RWPE2 (cell line): ENCODE measurements at regions not wholly inside any gene's neighbourhood (a gene's known extent, or its start where the extent isn't known, plus 50 kb on each side); places are given as distances from the start of the nearest gene placed in this dataset.
A peak's percentile ranks its signal among the peaks of the same experiment; 100 is the strongest.
"Not testable (repeated sequence)": the region's sequence is repeated elsewhere in the genome, so short reads cannot be mapped to it uniquely, and the experiment has no call there.

ENCODE experiments used
- ATAC-seq: fragments of 200-7000 bp; cut with Tn5 transposase; 3 replicates; pipeline ENCODE4 v1.9.1; 2021; ENCODE audit warnings: low read depth
- DNase-seq: peaks from one replicate; pipeline ENCODE4 v3.0.0-alpha.2; 2020; ENCODE audit warnings: low spot score
- H3K27ac ChIP-seq: fragments of 450-650 bp; 2 replicates; pipeline ENCODE4 v1.5.1; 2017; ENCODE audit warnings: mild to moderate bottlenecking; ENCODE audit not compliant: poor library complexity, severe bottlenecking
- H3K27me3 ChIP-seq: fragments of 250-450 bp; sonication (Bioruptor Pico); 2 replicates; pipeline ENCODE4 v1.5.1; 2021; ENCODE audit warnings: mild to moderate bottlenecking, moderate library complexity; ENCODE audit not compliant: insufficient read depth, poor library complexity, severe bottlenecking
- H3K36me3 ChIP-seq: fragments of 250-450 bp; sonication (Bioruptor Pico); 2 replicates; pipeline ENCODE4 v1.5.1; 2020; ENCODE audit warnings: low read depth, mild to moderate bottlenecking, moderate library complexity
- H3K4me1 ChIP-seq: fragments of 250-450 bp; sonication (Bioruptor Pico); 2 replicates; pipeline ENCODE4 v1.5.1; 2021; ENCODE audit warnings: mild to moderate bottlenecking, moderate library complexity; ENCODE audit not compliant: insufficient read depth, poor library complexity, severe bottlenecking
- H3K4me3 ChIP-seq: fragments of 250-450 bp; sonication (Bioruptor Pico); 2 replicates; pipeline ENCODE4 v1.5.1; 2021; ENCODE audit warnings: mild to moderate bottlenecking, moderate library complexity; ENCODE audit not compliant: severe bottlenecking
- H3K9me3 ChIP-seq: fragments of 250-450 bp; sonication (Bioruptor Pico); 2 replicates; pipeline ENCODE4 v1.5.1; 2021; ENCODE audit warnings: mild to moderate bottlenecking, moderate library complexity; ENCODE audit not compliant: severe bottlenecking
- TF ChIP-seq, protein P1 (sequence below): fragments of 450-650 bp; IDR thresholded peaks from one replicate; pipeline ENCODE4 v1.5.1; 2017; ENCODE audit warnings: mild to moderate bottlenecking, moderate library complexity; ENCODE audit not compliant: poor library complexity, severe bottlenecking

DNA sequence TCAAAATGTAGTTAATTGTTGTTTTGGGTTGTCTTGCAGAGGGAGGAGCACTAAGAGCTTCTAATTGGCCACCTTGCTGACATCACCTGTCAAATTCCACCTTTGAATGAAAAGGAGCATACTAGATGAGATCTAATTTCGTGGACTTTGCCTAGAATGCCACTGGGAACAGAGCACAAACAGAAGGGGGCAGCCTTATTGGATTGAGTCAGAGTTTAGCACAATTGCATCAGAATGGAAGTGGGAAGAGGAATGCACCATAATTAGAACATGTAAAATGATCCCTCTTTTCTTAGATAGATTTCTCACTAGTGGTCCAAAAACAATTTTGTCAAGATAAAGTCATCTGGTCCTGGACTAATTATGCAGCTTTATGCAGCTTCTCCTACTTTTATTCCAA, 1552.2 kb downstream of the PCDH9 start:
- TF ChIP-seq, protein P1, sequence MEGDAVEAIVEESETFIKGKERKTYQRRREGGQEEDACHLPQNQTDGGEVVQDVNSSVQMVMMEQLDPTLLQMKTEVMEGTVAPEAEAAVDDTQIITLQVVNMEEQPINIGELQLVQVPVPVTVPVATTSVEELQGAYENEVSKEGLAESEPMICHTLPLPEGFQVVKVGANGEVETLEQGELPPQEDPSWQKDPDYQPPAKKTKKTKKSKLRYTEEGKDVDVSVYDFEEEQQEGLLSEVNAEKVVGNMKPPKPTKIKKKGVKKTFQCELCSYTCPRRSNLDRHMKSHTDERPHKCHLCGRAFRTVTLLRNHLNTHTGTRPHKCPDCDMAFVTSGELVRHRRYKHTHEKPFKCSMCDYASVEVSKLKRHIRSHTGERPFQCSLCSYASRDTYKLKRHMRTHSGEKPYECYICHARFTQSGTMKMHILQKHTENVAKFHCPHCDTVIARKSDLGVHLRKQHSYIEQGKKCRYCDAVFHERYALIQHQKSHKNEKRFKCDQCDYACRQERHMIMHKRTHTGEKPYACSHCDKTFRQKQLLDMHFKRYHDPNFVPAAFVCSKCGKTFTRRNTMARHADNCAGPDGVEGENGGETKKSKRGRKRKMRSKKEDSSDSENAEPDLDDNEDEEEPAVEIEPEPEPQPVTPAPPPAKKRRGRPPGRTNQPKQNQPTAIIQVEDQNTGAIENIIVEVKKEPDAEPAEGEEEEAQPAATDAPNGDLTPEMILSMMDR = no peak
- Histone ChIP-seq H3K27me3 (no peaks in the 10 kb centered on the region), H3K27ac (no peak overlapping the region), H3K4me3 (no peak overlapping the region), H3K9me3 (no peaks in the 10 kb centered on the region), H3K4me1 (no peaks in the 10 kb centered on the region), H3K36me3 (no peaks in the 10 kb centered on the region)
- DNase-seq = no peak
- no peak for ATAC-seq

DNA sequence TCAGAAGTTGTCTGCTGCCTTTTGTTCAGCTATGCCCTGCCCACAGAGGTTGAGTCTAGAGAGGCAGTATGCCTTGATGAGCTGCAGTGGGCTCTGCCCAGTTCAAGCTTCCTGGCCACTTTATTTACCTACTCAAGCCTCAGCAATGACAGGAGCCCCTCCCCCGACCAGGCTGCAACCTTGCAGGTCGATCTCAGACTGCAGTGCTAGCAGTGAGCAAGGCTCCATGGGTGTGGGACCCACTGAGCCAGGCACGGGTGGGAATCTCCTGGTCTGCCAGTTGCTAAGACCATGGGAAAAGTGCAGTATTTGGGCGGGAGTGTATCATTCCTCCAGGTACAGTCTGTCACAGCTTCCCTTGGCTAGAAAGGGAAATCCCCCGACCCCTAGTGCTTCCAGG, 1554.8 kb downstream of the PCDH9 start:
- H3K36me3 ChIP-seq, H3K27me3 ChIP-seq, H3K4me3 ChIP-seq, DNase-seq, ATAC-seq, H3K9me3 ChIP-seq, H3K4me1 ChIP-seq, H3K27ac ChIP-seq: not testable (repeated sequence)

DNA sequence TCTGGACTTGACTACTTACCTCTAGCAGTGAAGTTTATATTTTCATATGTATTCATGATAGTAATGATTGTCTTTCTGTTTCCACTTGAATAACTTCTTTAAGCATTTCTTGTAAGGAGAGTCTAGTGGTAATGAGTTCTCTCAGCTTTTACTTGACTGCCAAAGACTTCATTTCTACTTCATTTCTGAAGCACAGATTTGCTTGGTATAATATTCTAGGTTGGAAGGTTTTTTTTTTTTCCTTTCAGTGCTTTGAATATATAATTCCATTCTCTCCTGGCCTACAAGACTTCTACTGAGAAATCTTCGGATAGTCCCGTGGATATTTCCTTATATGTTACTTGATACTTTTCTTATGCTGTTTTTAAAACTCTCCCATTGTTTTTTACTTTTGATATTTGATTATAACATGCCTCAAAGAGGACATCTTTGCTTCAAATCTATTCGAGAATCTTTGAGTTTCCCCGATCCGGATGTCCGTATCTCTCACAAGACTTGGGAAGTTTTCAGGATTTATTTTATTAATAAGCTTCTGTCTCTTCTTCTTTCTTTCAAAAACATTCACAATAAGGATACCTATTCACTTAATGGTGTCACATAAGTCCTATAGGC, 1560.0 kb downstream of the PCDH9 start:
- H3K36me3 ChIP-seq = no peaks in the 10 kb centered on the region
- no peaks in the 10 kb centered on the region for H3K4me1 ChIP-seq
- H3K9me3 ChIP-seq = no peaks in the 10 kb centered on the region
- H3K27me3 ChIP-seq = no peaks in the 10 kb centered on the region
- H3K4me3 ChIP-seq = no peak overlapping the region
- TF ChIP-seq, protein P1 = no peak
- no peak overlapping the region for H3K27ac ChIP-seq
- ATAC-seq (no peak), DNase-seq (no peak)

DNA sequence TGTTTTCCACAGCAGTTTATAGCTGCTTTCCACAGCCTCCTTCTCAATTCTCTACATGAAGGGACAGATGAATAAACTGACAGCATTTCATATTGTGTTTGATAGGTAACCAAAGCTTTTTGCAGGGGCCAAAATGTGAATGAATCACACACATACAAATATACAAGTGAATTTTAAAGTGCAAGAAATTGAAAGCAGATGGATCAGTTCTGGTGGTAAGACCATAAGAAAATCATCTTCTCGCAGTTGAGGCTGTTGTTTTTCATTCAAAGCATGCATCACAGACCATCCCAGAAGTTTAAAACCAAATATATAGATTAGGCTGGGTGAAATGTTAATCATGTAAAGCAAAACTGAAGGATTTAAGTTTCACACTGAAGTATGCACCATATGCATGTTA, 1569.4 kb downstream of the PCDH9 start:
- Histone ChIP-seq H3K27me3 (no peaks in the 10 kb centered on the region), H3K4me1 (no peaks in the 10 kb centered on the region), H3K27ac (no peak overlapping the region), H3K4me3 (no peak overlapping the region), H3K9me3 (no peaks in the 10 kb centered on the region), H3K36me3 (no peaks in the 10 kb centered on the region)
- TF ChIP-seq, protein P1 = no peak
- no peak for ATAC-seq
- no peak for DNase-seq

DNA sequence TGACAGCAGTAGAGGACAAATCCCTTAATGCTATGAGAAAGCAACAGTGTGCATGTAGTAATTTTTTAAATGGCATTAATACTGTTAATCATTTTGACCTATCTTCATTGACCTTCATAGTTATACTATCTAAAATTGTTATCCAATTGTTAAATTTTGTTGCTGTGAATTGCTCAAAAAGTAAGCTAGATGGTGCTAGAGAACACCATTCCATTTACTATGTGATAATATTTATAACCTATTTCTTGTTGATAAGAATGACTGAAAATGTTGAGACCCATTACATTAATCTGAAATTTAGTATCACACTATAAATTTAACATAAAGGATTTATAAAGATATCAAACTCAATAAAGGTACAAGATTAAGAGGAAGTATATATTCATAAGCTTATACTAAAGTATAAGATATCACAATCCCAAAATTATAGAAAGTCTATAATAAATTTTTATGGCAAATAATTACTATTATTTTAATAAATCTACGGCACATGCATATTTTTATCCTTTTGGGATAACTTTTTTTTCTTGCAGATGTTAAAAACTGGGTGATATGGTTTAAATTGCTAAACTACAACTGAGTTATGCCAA, 1573.3 kb downstream of the PCDH9 start:
- Histone ChIP-seq H3K27me3 (no peaks in the 10 kb centered on the region), H3K9me3 (no peaks in the 10 kb centered on the region), H3K4me1 (no peaks in the 10 kb centered on the region), H3K4me3 (no peak overlapping the region), H3K36me3 (no peaks in the 10 kb centered on the region), H3K27ac (no peak overlapping the region)
- no peak for DNase-seq
- TF ChIP-seq, protein P1 = peak; percentile 75
- no peak for ATAC-seq
